ENCODE measurements at regions not wholly inside any gene's neighbourhood (a gene's known extent, or its start where the extent isn't known, plus 50 kb on each side); places are given as distances from the start of the nearest gene placed in this dataset.
"Not testable (repeated sequence)": the region's sequence is repeated elsewhere in the genome, so short reads cannot be mapped to it uniquely, and the experiment has no call there.

GRCh38 chr10:109624939-109625338, 298.4 kb downstream of the XPNPEP1 start:
- Histone ChIP-seq H3K27me3 (ENCODE audit: control insufficient read depth, insufficient read depth, low read length) (no peaks in the 10 kb centered on the region), H3K9me3 (ENCODE audit: control insufficient read depth, insufficient read depth, low read length) (no peaks in the 10 kb centered on the region), H3K4me3 (ENCODE audit: low read depth, low read length) (no peak overlapping the region), H3K36me3 (ENCODE audit: control insufficient read depth, insufficient read depth, low read length) (no peaks in the 10 kb centered on the region), H3K4me1 (ENCODE audit: control insufficient read depth, insufficient read depth, low read length) (no peaks in the 10 kb centered on the region), H3K27ac (ENCODE audit: low read depth, low read length) (no peak overlapping the region)
- DNase-seq (ENCODE audit: low read depth in 4 of 6, low spot score in 6 of 6): no peak
- 85% methylated on average over 1 of the region's 2 CpGs for whole genome bisulfite sequencing (ENCODE audit: insufficient coverage)

- Histone ChIP-seq H3K36me3 (ENCODE audit: control insufficient read depth, insufficient read depth, low read length) (no peaks in the 10 kb centered on the region), H3K27me3 (ENCODE audit: control insufficient read depth, insufficient read depth, low read length) (no peaks in the 10 kb centered on the region), H3K4me1 (ENCODE audit: control insufficient read depth, insufficient read depth, low read length) (no peaks in the 10 kb centered on the region), H3K4me3 (ENCODE audit: low read depth, low read length) (no peak overlapping the region), H3K27ac (ENCODE audit: low read depth, low read length) (no peak overlapping the region), H3K9me3 (ENCODE audit: control insufficient read depth, insufficient read depth, low read length) (no peaks in the 10 kb centered on the region)
- WGBS (ENCODE audit: insufficient coverage): 86% methylated on average over 1 of the region's 3 CpGs
- peak in 1 of 6 donors; percentile 30 for DNase-seq (ENCODE audit: low read depth in 4 of 6, low spot score in 6 of 6)
Measured at GRCh38 chr10:109622566-109622965, 300.7 kb downstream of the XPNPEP1 start.

GRCh38 chr10:109620396-109620795, 302.9 kb downstream of the XPNPEP1 start:
- Histone ChIP-seq H3K27ac (ENCODE audit: low read depth, low read length) (no peak overlapping the region), H3K4me1 (ENCODE audit: control insufficient read depth, insufficient read depth, low read length) (no peaks in the 10 kb centered on the region), H3K4me3 (ENCODE audit: low read depth, low read length) (no peak overlapping the region), H3K36me3 (ENCODE audit: control insufficient read depth, insufficient read depth, low read length) (no peaks in the 10 kb centered on the region), H3K9me3 (ENCODE audit: control insufficient read depth, insufficient read depth, low read length) (no peaks in the 10 kb centered on the region), H3K27me3 (ENCODE audit: control insufficient read depth, insufficient read depth, low read length) (no peaks in the 10 kb centered on the region)
- DNase-seq (ENCODE audit: low read depth in 4 of 6, low spot score in 6 of 6): peak in 1 of 6 donors; percentile 49
- WGBS (ENCODE audit: insufficient coverage): 30% methylated on average over 2 of the region's 3 CpGs

GRCh38 chr10:109619914-109620313, 303.4 kb downstream of the XPNPEP1 start:
- H3K36me3 ChIP-seq (ENCODE audit: control insufficient read depth, insufficient read depth, low read length): no peaks in the 10 kb centered on the region
- no peaks in the 10 kb centered on the region for H3K27me3 ChIP-seq (ENCODE audit: control insufficient read depth, insufficient read depth, low read length)
- H3K27ac ChIP-seq (ENCODE audit: low read depth, low read length): no peak overlapping the region
- no peak overlapping the region for H3K4me3 ChIP-seq (ENCODE audit: low read depth, low read length)
- H3K9me3 ChIP-seq (ENCODE audit: control insufficient read depth, insufficient read depth, low read length): no peaks in the 10 kb centered on the region
- no peak for DNase-seq (ENCODE audit: low read depth in 4 of 6, low spot score in 6 of 6)
- H3K4me1 ChIP-seq (ENCODE audit: control insufficient read depth, insufficient read depth, low read length): no peaks in the 10 kb centered on the region
- WGBS (ENCODE audit: insufficient coverage): no CpG with 5 or more reads among the region's 1 CpG

- Histone ChIP-seq H3K36me3 (ENCODE audit: control insufficient read depth, insufficient read depth, low read length) (no peaks in the 10 kb centered on the region), H3K4me3 (ENCODE audit: low read depth, low read length) (no peak overlapping the region), H3K4me1 (ENCODE audit: control insufficient read depth, insufficient read depth, low read length) (no peaks in the 10 kb centered on the region), H3K9me3 (ENCODE audit: control insufficient read depth, insufficient read depth, low read length) (no peaks in the 10 kb centered on the region), H3K27ac (ENCODE audit: low read depth, low read length) (no peak overlapping the region), H3K27me3 (ENCODE audit: control insufficient read depth, insufficient read depth, low read length) (no peaks in the 10 kb centered on the region)
- WGBS (ENCODE audit: insufficient coverage): 100% methylated on average over 1 of the region's 1 CpG
- no peak for DNase-seq (ENCODE audit: low read depth in 4 of 6, low spot score in 6 of 6)
Measured at GRCh38 chr10:109618748-109619147, 304.6 kb downstream of the XPNPEP1 start.

- DNase-seq (ENCODE audit: low read depth in 4 of 6, low spot score in 6 of 6): no peak
- no peak overlapping the region for H3K4me3 ChIP-seq (ENCODE audit: low read depth, low read length)
- H3K27ac ChIP-seq (ENCODE audit: low read depth, low read length): no peak overlapping the region
- no peaks in the 10 kb centered on the region for H3K9me3 ChIP-seq (ENCODE audit: control insufficient read depth, insufficient read depth, low read length)
- WGBS (ENCODE audit: insufficient coverage): no CpG with 5 or more reads among the region's 1 CpG
- H3K36me3 ChIP-seq (ENCODE audit: control insufficient read depth, insufficient read depth, low read length): no peaks in the 10 kb centered on the region
- H3K4me1 ChIP-seq (ENCODE audit: control insufficient read depth, insufficient read depth, low read length): no peaks in the 10 kb centered on the region
- H3K27me3 ChIP-seq (ENCODE audit: control insufficient read depth, insufficient read depth, low read length): no peaks in the 10 kb centered on the region
Measured at GRCh38 chr10:109618301-109618700, 305.0 kb downstream of the XPNPEP1 start.

GRCh38 chr10:109616359-109616980, 306.8 kb downstream of the XPNPEP1 start:
- H3K4me1 ChIP-seq (ENCODE audit: control insufficient read depth, insufficient read depth, low read length): no peaks in the 10 kb centered on the region
- H3K4me3 ChIP-seq (ENCODE audit: low read depth, low read length): no peak overlapping the region
- no peaks in the 10 kb centered on the region for H3K9me3 ChIP-seq (ENCODE audit: control insufficient read depth, insufficient read depth, low read length)
- H3K27me3 ChIP-seq (ENCODE audit: control insufficient read depth, insufficient read depth, low read length): no peaks in the 10 kb centered on the region
- H3K27ac ChIP-seq (ENCODE audit: low read depth, low read length): no peak overlapping the region
- peak in 2 of 6 donors; percentile 66 to 77 for DNase-seq (ENCODE audit: low read depth in 4 of 6, low spot score in 6 of 6)
- H3K36me3 ChIP-seq (ENCODE audit: control insufficient read depth, insufficient read depth, low read length): no peaks in the 10 kb centered on the region
- no CpG with 5 or more reads among the region's 3 CpGs for WGBS (ENCODE audit: insufficient coverage)

- no CpG with 5 or more reads among the region's 1 CpG for WGBS (ENCODE audit: insufficient coverage)
- not testable (repeated sequence) for H3K4me1 ChIP-seq (ENCODE audit: control insufficient read depth, insufficient read depth, low read length); H3K27me3 ChIP-seq (ENCODE audit: control insufficient read depth, insufficient read depth, low read length); H3K36me3 ChIP-seq (ENCODE audit: control insufficient read depth, insufficient read depth, low read length); H3K4me3 ChIP-seq (ENCODE audit: low read depth, low read length); H3K27ac ChIP-seq (ENCODE audit: low read depth, low read length); H3K9me3 ChIP-seq (ENCODE audit: control insufficient read depth, insufficient read depth, low read length); DNase-seq (ENCODE audit: low read depth in 4 of 6, low spot score in 6 of 6)
Measured at GRCh38 chr10:109595356-109595755, 328.0 kb downstream of the XPNPEP1 start.

GRCh38 chr10:109593682-109594081, 329.6 kb downstream of the XPNPEP1 start:
- Histone ChIP-seq H3K27me3 (ENCODE audit: control insufficient read depth, insufficient read depth, low read length) (no peaks in the 10 kb centered on the region), H3K9me3 (ENCODE audit: control insufficient read depth, insufficient read depth, low read length) (peaks cover 1% of the 10 kb centered on the region), H3K4me1 (ENCODE audit: control insufficient read depth, insufficient read depth, low read length) (no peaks in the 10 kb centered on the region), H3K36me3 (ENCODE audit: control insufficient read depth, insufficient read depth, low read length) (no peaks in the 10 kb centered on the region), H3K27ac (ENCODE audit: low read depth, low read length) (no peak overlapping the region), H3K4me3 (ENCODE audit: low read depth, low read length) (no peak overlapping the region)
- DNase-seq (ENCODE audit: low read depth in 4 of 6, low spot score in 6 of 6): no peak
- WGBS (ENCODE audit: insufficient coverage): 51% methylated on average over 4 of the region's 4 CpGs

GRCh38 chr10:109592391-109592790, 330.9 kb downstream of the XPNPEP1 start:
- peaks cover 1% of the 10 kb centered on the region for H3K9me3 ChIP-seq (ENCODE audit: control insufficient read depth, insufficient read depth, low read length)
- WGBS (ENCODE audit: insufficient coverage): no CpG with 5 or more reads among the region's 3 CpGs
- DNase-seq (ENCODE audit: low read depth in 4 of 6, low spot score in 6 of 6): no peak
- no peaks in the 10 kb centered on the region for H3K27me3 ChIP-seq (ENCODE audit: control insufficient read depth, insufficient read depth, low read length)
- no peaks in the 10 kb centered on the region for H3K4me1 ChIP-seq (ENCODE audit: control insufficient read depth, insufficient read depth, low read length)
- H3K27ac ChIP-seq (ENCODE audit: low read depth, low read length): no peak overlapping the region
- H3K4me3 ChIP-seq (ENCODE audit: low read depth, low read length): no peak overlapping the region
- no peaks in the 10 kb centered on the region for H3K36me3 ChIP-seq (ENCODE audit: control insufficient read depth, insufficient read depth, low read length)
